ENCODE measurements at regions not wholly inside any gene's neighbourhood (a gene's known extent, or its start where the extent isn't known, plus 50 kb on each side); places are given as distances from the start of the nearest gene placed in this dataset.
"Not testable (repeated sequence)": the region's sequence is repeated elsewhere in the genome, so short reads cannot be mapped to it uniquely, and the experiment has no call there.

- DNase-seq: no peak
Measured at GRCh38 chr6:84344005-84344404, 116.6 kb upstream of the CEP162 start.

- DNase-seq: no peak
Measured at GRCh38 chr6:84340422-84340821, 113.0 kb upstream of the CEP162 start.

- no peak for DNase-seq
Measured at GRCh38 chr6:84333842-84334241, 106.4 kb upstream of the CEP162 start.

GRCh38 chr6:84332139-84333034, 104.9 kb upstream of the CEP162 start:
- DNase-seq: no peak

GRCh38 chr6:84330325-84330724, 102.9 kb upstream of the CEP162 start:
- no peak for DNase-seq

- no peak for DNase-seq
Measured at GRCh38 chr6:84329516-84329915, 102.1 kb upstream of the CEP162 start.

GRCh38 chr6:84329077-84329476, 101.6 kb upstream of the CEP162 start:
- no peak for DNase-seq

- no peak for DNase-seq
Measured at GRCh38 chr6:84317463-84317862, 90.0 kb upstream of the CEP162 start.

- DNase-seq: no peak
Measured at GRCh38 chr6:84314377-84314898, 87.0 kb upstream of the CEP162 start.

- DNase-seq: no peak
Measured at GRCh38 chr6:84309336-84309735, 81.9 kb upstream of the CEP162 start.

- DNase-seq: peak; percentile 6
Measured at GRCh38 chr6:84304881-84305280, 77.4 kb upstream of the CEP162 start.

GRCh38 chr6:84291033-84291432, 63.6 kb upstream of the CEP162 start:
- not testable (repeated sequence) for DNase-seq

- DNase-seq: no peak
Measured at GRCh38 chr6:84284428-84285049, 57.1 kb upstream of the CEP162 start.

GRCh38 chr6:84282550-84282949, 55.1 kb upstream of the CEP162 start:
- peak; percentile 38 for DNase-seq

- DNase-seq: no peak
Measured at GRCh38 chr6:84280639-84281038, 53.2 kb upstream of the CEP162 start.

GRCh38 chr6:84280030-84280429, 52.6 kb upstream of the CEP162 start:
- DNase-seq: no peak

GRCh38 chr6:84278321-84278998, 51.0 kb upstream of the CEP162 start:
- peak; percentile 8 for DNase-seq
